Coronary artery (tissue), 2 donors: ENCODE measurements at regions not wholly inside any gene's neighbourhood (a gene's known extent, or its start where the extent isn't known, plus 50 kb on each side); places are given as distances from the start of the nearest gene placed in this dataset.

Experiments
- DNase-seq: peaks from one replicate; pipeline ENCODE4 v3.0.0-alpha.2; 2017; ENCODE audit warnings: low spot score
- H3K27ac ChIP-seq, 2 donors: fragments of 200-600 bp; sonication (generic); one replicate each; pipeline ENCODE4 v1.5.1; 2016 to 2019
- H3K4me3 ChIP-seq: fragments of 200-600 bp; sonication (generic); 2 replicates; pipeline ENCODE4 v1.5.1; 2016; ENCODE audit warnings: mild to moderate bottlenecking, moderate library complexity
- TF ChIP-seq, protein P1 (sequence below): fragments of 200-600 bp; sonication (generic); IDR thresholded peaks from one replicate; pipeline ENCODE4 v1.5.1; 2019; ENCODE audit warnings: antibody characterized with exemption

- TF ChIP-seq, protein P1, sequence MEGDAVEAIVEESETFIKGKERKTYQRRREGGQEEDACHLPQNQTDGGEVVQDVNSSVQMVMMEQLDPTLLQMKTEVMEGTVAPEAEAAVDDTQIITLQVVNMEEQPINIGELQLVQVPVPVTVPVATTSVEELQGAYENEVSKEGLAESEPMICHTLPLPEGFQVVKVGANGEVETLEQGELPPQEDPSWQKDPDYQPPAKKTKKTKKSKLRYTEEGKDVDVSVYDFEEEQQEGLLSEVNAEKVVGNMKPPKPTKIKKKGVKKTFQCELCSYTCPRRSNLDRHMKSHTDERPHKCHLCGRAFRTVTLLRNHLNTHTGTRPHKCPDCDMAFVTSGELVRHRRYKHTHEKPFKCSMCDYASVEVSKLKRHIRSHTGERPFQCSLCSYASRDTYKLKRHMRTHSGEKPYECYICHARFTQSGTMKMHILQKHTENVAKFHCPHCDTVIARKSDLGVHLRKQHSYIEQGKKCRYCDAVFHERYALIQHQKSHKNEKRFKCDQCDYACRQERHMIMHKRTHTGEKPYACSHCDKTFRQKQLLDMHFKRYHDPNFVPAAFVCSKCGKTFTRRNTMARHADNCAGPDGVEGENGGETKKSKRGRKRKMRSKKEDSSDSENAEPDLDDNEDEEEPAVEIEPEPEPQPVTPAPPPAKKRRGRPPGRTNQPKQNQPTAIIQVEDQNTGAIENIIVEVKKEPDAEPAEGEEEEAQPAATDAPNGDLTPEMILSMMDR: no peak
- no peak overlapping the region for H3K27ac ChIP-seq
- no peak for DNase-seq
- H3K4me3 ChIP-seq: no peak overlapping the region
Measured at GRCh38 chr10:9297580-9297979, 1243.1 kb downstream of the GATA3 start.

DNA sequence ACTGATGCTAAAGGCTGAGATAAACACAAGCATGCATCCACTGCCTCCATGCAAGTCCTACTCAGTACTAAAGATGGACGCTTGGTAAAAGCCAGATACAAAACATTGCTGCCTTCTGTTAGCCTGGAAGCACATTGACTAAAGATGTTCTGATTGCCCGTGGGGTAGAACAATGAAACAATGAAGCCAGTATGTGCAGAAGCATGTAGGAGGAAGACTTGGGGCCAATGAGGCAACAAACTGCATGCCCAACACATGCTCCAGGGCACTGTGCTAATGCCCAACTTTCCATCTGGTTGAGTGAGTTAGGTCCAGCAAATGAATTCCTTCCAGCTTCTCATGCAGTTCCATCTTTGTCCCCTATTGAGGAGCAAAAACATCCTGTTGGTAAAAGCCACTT, 1245.5 kb downstream of the GATA3 start:
- TF ChIP-seq, protein P1: no peak
- DNase-seq: no peak
- Histone ChIP-seq H3K4me3 (no peak overlapping the region), H3K27ac (no peak overlapping the region)

- no peak for DNase-seq
- Histone ChIP-seq H3K4me3 (no peak overlapping the region), H3K27ac (no peak overlapping the region)
- TF ChIP-seq, protein P1: no peak
Measured at GRCh38 chr10:9301148-9301547, 1246.7 kb downstream of the GATA3 start.

DNA sequence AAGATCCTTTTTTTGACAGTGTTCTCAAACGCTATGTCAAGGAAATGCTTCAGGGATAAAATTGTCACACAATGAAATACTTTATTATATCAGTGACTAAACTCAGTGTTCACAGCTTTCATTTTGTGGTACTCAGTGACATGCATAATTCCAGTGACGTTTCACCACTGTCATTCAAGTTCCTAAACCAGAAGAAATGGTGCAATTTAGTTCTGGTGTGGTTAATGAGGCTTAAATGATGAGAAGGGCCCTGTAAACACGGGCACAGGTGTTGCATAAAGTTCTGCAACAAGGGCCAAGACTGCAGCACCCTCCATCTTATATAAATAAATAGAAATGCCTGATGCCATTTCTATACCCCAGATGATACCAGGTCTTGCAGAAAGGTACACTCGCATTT, 1247.1 kb downstream of the GATA3 start:
- DNase-seq: no peak
- TF ChIP-seq, protein P1: no peak
- Histone ChIP-seq H3K4me3 (no peak overlapping the region), H3K27ac (no peak overlapping the region)

GRCh38 chr10:9302140-9302746, 1247.8 kb downstream of the GATA3 start:
- Histone ChIP-seq H3K4me3 (no peak overlapping the region), H3K27ac (no peak overlapping the region)
- TF ChIP-seq, protein P1: no peak
- DNase-seq: no peak

DNA sequence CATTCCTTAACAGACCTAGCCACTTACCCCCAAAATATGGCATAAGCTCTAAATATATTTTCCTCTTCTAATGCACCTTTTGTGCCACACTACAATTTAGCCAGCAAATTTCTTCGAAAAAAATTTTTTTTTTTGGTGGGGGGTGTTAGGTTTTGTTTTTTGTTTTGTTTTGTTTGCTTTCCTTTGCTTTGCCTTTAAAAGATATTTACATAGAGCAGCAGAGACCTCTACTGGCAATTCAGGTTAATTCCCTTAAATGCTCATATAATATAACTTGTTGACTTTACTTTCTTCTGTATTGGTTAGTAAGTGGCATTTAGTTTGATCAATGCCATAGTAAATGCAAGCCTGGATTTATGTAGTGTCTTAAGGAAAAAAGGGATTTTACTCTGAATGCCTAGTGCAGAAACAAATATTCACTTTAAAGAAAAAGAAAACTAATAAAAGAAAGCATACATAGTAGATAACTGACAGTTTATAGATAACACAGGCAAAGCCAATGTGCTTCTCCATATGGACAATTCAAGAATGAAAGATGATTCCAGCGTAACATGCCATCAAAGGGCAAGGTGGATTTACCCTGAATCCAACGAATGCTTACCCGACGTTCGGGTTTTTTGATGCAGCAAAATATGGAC, 1250.6 kb downstream of the GATA3 start:
- no peak overlapping the region for H3K27ac ChIP-seq
- TF ChIP-seq, protein P1: no peak
- H3K4me3 ChIP-seq: no peak overlapping the region
- no peak for DNase-seq
